ENCODE measurements at regions not wholly inside any gene's neighbourhood (a gene's known extent, or its start where the extent isn't known, plus 50 kb on each side); places are given as distances from the start of the nearest gene placed in this dataset.

DNA sequence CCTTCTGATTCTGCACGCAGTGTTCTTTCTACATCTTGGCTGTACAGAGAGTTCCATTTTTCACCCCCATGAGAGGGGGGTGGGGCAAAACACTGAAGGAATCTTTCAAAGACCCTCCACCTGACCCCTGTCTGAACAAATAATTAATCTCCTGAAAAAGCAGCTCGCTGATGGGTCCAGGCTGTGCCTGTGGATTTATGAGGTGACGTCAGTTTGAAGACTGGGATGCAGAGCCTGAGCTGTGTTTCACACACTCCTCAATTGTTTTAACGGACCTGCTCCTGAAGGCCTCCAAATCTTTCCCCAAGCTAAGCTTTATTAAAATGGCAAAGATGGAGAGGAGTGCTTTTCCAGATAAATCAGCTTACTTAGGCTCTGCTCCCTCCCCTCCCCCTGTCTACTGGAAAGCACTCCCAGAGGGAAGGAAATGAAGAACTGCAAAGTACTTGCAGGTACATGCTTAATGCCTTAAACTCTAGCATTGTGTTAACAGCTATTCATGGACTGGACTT lies 390.2 kb upstream of the TNP1 start:
- TF ChIP-seq, protein P1, sequence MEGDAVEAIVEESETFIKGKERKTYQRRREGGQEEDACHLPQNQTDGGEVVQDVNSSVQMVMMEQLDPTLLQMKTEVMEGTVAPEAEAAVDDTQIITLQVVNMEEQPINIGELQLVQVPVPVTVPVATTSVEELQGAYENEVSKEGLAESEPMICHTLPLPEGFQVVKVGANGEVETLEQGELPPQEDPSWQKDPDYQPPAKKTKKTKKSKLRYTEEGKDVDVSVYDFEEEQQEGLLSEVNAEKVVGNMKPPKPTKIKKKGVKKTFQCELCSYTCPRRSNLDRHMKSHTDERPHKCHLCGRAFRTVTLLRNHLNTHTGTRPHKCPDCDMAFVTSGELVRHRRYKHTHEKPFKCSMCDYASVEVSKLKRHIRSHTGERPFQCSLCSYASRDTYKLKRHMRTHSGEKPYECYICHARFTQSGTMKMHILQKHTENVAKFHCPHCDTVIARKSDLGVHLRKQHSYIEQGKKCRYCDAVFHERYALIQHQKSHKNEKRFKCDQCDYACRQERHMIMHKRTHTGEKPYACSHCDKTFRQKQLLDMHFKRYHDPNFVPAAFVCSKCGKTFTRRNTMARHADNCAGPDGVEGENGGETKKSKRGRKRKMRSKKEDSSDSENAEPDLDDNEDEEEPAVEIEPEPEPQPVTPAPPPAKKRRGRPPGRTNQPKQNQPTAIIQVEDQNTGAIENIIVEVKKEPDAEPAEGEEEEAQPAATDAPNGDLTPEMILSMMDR (IDR thresholded peaks at IDR 0.05): no peak
- TF ChIP-seq POLR2A (IDR thresholded peaks at IDR 0.05): no peak
